VCaP (cell line): ENCODE measurements at regions not wholly inside any gene's neighbourhood (a gene's known extent, or its start where the extent isn't known, plus 50 kb on each side); places are given as distances from the start of the nearest gene placed in this dataset.

Experiments used
- H3K27ac ChIP-seq: fragments of 450-650 bp; 2 replicates; pipeline ENCODE4 v1.5.1; 2017
- CTCF ChIP-seq: fragments of 450-650 bp; conservative IDR thresholded peaks from 2 replicates; pipeline ENCODE4 v1.5.1; 2017; ENCODE audit warnings: mild to moderate bottlenecking, moderate library complexity

DNA sequence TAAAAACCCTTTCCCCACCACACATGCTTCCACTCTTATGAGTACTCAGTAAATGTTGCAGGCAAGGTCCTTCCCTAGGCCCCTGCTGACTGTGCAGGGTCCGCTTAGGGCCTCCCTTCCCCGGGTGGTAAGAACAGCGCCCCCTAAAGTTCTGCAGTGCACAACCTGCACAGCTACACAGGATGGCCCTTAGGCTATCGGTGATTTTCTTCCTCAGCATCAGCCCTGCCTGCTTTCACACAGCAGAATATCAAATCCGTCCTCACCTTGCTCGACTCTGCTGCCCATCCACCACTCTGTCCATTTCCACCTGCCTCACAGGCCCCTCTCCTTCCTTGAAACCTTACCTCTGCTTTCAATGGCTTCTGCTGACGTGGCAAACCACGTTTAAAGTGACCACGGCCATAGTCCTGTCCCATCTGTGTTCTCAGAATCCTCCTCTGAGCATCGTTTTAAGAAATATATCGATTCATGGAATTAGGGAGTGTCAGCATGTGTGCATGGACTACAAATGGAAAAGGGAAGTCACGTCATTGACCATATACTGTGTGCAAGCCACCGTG, 51.4 kb upstream of the TMEM132E start:
- peak; percentile 25; the same call in 1 of the 2 replicates for TF ChIP-seq CTCF

DNA sequence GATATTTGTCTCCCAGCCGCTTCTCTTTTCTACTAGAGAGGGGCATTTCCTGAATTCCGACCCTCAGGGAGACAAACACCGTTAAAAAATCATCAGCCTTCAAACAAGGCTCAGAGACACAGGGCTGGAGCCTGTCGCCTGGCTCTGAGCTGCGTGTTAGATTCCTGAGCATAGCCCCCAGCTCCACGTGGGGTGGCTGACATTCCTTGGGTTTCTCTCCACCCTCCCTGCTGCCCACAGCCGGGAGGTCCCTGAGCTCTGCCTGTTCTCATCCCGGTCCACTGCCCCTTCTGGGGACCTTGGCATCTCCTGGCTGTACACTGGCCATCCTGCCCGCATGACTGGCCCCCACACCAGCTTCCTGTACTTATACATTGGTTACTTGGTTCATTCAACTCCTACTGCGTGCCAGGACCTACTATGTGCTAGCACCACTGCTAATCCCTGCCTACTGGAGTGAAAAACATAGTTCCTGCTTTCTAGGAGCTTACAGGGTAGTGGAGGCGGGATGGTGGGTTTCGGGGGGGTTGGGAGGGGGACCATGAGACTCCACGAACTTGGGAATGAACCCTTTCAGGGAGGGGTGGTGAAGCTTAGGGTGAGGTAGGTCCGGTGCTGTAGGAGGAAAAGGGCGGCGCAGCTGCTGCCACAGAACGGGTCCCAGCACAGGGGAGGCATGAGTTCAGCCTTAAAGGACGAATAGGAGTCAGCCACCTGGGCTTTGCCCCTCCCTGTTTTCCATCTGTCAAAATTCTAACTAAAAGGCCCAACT, 52.1 kb upstream of the TMEM132E start:
- TF ChIP-seq CTCF: no peak
- H3K27ac ChIP-seq: no peak overlapping the region

More for the DNA sequence above, 51.4 kb upstream of the TMEM132E start:
- H3K27ac ChIP-seq: no peak overlapping the region

DNA sequence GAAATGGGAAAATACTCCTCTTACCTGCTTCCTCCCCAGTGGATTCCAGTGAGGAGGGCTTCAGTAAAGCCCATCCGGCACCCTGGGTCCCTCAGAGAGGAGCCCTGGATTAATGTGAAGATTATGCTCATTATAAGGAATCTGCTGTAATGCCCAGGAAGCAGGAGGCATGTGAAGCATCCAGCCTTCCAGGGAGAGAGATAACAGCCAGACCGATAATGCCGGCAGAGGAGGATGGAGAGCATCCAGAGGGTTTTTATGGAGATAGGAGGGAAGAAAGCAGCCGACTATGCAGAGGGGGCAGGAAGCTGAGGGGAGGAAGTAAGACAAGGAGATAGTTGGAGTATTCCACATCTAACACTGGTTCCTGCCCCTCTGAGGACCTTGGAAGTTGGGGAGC, 53.7 kb upstream of the TMEM132E start:
- no peak for TF ChIP-seq CTCF

DNA sequence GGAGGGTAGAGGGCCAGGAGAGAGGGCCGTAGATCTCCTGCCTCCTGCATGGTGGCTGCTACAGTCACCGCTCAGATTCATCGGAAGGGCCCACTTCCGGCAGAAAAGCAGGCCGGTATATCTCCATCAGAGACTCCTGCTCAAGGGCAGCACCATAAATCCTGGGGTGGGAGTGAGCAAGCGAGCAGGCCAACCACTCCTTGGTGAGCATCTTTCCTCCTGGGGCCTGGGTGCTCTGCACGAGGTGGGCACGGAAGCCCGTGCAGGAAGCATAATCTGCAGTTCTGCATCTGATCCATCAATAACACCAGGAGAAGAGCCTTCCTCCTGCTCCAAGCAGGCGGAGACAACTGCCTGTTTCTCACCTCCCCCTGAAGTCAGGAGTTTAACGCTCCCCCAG, 57.4 kb upstream of the TMEM132E start:
- TF ChIP-seq CTCF: no peak
- no peak overlapping the region for H3K27ac ChIP-seq

More for the DNA sequence above, 53.7 kb upstream of the TMEM132E start:
- H3K27ac ChIP-seq: no peak overlapping the region

- TF ChIP-seq CTCF: peak; percentile 74
- H3K27ac ChIP-seq: no peak overlapping the region
Observed at GRCh38 chr17:34519282-34519681, 60.1 kb upstream of the TMEM132E start.

GRCh38 chr17:34517406-34517805, 62.0 kb upstream of the TMEM132E start:
- H3K27ac ChIP-seq: no peak overlapping the region
- TF ChIP-seq CTCF: no peak

DNA sequence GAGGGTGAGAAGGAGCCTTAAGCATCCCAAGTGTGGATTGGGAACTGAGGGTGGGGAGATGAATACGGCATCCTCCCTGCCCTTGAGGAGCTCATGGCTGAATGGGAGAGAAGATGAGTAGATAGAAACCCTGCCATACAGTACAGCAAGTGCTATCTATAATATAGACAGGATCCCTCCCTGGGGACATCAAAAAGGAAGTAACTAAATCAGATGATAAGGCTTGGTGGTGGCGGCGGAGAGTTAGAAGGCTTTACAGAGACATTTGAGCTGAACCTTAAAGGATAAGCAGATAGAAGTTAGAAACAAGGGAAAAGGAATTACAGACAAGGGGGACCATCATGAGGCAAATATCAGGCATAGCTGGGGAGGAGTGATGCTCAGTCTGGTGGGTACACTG, 67.5 kb upstream of the TMEM132E start:
- TF ChIP-seq CTCF: no peak
- H3K27ac ChIP-seq: no peak overlapping the region
